ENCODE measurements at regions not wholly inside any gene's neighbourhood (a gene's known extent, or its start where the extent isn't known, plus 50 kb on each side); places are given as distances from the start of the nearest gene placed in this dataset.

- Histone ChIP-seq H4K20me1 (ENCODE audit: insufficient read depth, low read length, poor library complexity, severe bottlenecking) (no peaks in the 10 kb centered on the region), H3K4me2 (ENCODE audit: low read depth, low read length, poor library complexity, severe bottlenecking) (no peak overlapping the region), H3K27me3 (ENCODE audit: insufficient read depth, low read length, poor library complexity, severe bottlenecking) (no peaks in the 10 kb centered on the region), H3K4me1 (ENCODE audit: insufficient read depth, low read length, poor library complexity, severe bottlenecking) (no peaks in the 10 kb centered on the region), H3K9me3 (ENCODE audit: insufficient read depth, low read depth, low read length) (no peaks in the 10 kb centered on the region), H3K4me3 (ENCODE audit: low read length, poor library complexity, severe bottlenecking) (no peak overlapping the region), H3K9ac (ENCODE audit: low read depth, low read length, poor library complexity, severe bottlenecking) (no peak overlapping the region), H3K36me3 (ENCODE audit: insufficient read depth, low read length) (no peaks in the 10 kb centered on the region), H3F3A (ENCODE audit: low read depth) (no peaks in the 10 kb centered on the region), H3K79me2 (ENCODE audit: insufficient read depth, low read length) (no peaks in the 10 kb centered on the region), H2AFZ (ENCODE audit: low read length) (no peak overlapping the region), H3K9me2 (replicated peaks; ENCODE audit: low read depth, low read length) (no peaks in the 10 kb centered on the region)
- TF ChIP-seq, protein P1, sequence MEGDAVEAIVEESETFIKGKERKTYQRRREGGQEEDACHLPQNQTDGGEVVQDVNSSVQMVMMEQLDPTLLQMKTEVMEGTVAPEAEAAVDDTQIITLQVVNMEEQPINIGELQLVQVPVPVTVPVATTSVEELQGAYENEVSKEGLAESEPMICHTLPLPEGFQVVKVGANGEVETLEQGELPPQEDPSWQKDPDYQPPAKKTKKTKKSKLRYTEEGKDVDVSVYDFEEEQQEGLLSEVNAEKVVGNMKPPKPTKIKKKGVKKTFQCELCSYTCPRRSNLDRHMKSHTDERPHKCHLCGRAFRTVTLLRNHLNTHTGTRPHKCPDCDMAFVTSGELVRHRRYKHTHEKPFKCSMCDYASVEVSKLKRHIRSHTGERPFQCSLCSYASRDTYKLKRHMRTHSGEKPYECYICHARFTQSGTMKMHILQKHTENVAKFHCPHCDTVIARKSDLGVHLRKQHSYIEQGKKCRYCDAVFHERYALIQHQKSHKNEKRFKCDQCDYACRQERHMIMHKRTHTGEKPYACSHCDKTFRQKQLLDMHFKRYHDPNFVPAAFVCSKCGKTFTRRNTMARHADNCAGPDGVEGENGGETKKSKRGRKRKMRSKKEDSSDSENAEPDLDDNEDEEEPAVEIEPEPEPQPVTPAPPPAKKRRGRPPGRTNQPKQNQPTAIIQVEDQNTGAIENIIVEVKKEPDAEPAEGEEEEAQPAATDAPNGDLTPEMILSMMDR (conservative IDR thresholded peaks at IDR 0.05; ENCODE audit: low read length), result no peak
- TF ChIP-seq EZH2phosphoT487 (IDR thresholded peaks at IDR 0.05; ENCODE audit: borderline replicate concordance), result no peak
These were observed 150.1 kb upstream of the RFX3 start for GRCh38 chr9:3675946-3676345.

DNA sequence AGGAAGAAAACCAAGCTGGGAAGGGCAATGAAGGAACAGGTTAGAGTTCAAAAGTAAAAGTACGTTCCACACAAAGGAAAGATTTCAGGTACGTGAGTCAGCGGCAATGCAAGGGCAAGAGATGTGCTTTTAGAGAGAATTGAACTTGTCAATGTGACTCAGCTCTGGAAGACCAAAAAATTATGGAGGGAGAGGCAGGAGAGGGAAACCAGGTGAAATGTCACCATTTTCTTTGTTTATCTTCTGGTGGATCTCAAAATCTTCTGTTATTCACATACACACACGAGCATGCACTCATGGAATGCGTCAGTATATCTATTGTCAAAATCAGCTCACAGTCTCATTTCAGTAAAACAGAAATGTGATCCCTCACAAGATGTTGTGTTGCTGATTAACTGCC, 148.8 kb upstream of the RFX3 start:
- Histone ChIP-seq H4K20me1 (ENCODE audit: insufficient read depth, low read length, poor library complexity, severe bottlenecking) (no peaks in the 10 kb centered on the region), H3K27me3 (ENCODE audit: insufficient read depth, low read length, poor library complexity, severe bottlenecking) (no peaks in the 10 kb centered on the region), H3K4me3 (ENCODE audit: low read length, poor library complexity, severe bottlenecking) (no peak overlapping the region), H3F3A (ENCODE audit: low read depth) (no peaks in the 10 kb centered on the region), H3K79me2 (ENCODE audit: insufficient read depth, low read length) (no peaks in the 10 kb centered on the region), H3K9me3 (ENCODE audit: insufficient read depth, low read depth, low read length) (no peaks in the 10 kb centered on the region), H3K9me2 (replicated peaks; ENCODE audit: low read depth, low read length) (no peaks in the 10 kb centered on the region), H3K4me1 (ENCODE audit: insufficient read depth, low read length, poor library complexity, severe bottlenecking) (no peaks in the 10 kb centered on the region), H3K36me3 (ENCODE audit: insufficient read depth, low read length) (no peaks in the 10 kb centered on the region), H2AFZ (ENCODE audit: low read length) (no peak overlapping the region), H3K4me2 (ENCODE audit: low read depth, low read length, poor library complexity, severe bottlenecking) (no peak overlapping the region), H3K9ac (ENCODE audit: low read depth, low read length, poor library complexity, severe bottlenecking) (no peak overlapping the region)
- TF ChIP-seq EZH2phosphoT487 (IDR thresholded peaks at IDR 0.05; ENCODE audit: borderline replicate concordance), result no peak
- TF ChIP-seq, protein P1 (conservative IDR thresholded peaks at IDR 0.05; ENCODE audit: low read length), result no peak

DNA sequence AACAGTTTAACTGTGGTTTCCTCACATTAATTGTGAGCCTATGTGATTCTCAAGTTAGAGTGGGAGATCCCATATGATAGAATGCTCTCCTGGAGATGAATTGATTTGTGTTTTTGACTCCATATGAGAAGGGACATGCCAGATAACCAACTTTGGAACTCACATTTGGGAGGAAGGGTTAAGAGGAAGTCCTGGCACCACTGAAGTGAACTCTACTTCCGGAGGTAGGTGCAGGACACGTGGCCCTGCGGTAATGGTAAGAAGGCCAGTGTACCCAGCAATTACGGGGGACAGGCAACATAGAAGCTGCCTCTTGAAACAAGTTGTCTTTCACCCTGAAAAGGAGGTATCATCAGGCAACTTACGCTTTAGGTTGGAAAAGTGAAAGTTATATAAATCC, 146.6 kb upstream of the RFX3 start:
- Histone ChIP-seq H3K4me3 (ENCODE audit: low read length, poor library complexity, severe bottlenecking) (no peak overlapping the region), H3K9me3 (ENCODE audit: insufficient read depth, low read depth, low read length) (no peaks in the 10 kb centered on the region), H3K36me3 (ENCODE audit: insufficient read depth, low read length) (no peaks in the 10 kb centered on the region), H3K9me2 (replicated peaks; ENCODE audit: low read depth, low read length) (no peaks in the 10 kb centered on the region), H3F3A (ENCODE audit: low read depth) (no peaks in the 10 kb centered on the region), H3K4me2 (ENCODE audit: low read depth, low read length, poor library complexity, severe bottlenecking) (no peak overlapping the region), H3K4me1 (ENCODE audit: insufficient read depth, low read length, poor library complexity, severe bottlenecking) (no peaks in the 10 kb centered on the region), H3K27me3 (ENCODE audit: insufficient read depth, low read length, poor library complexity, severe bottlenecking) (no peaks in the 10 kb centered on the region), H3K79me2 (ENCODE audit: insufficient read depth, low read length) (no peaks in the 10 kb centered on the region), H3K9ac (ENCODE audit: low read depth, low read length, poor library complexity, severe bottlenecking) (no peak overlapping the region), H2AFZ (ENCODE audit: low read length) (no peak overlapping the region), H4K20me1 (ENCODE audit: insufficient read depth, low read length, poor library complexity, severe bottlenecking) (no peaks in the 10 kb centered on the region)
- TF ChIP-seq, protein P1 (conservative IDR thresholded peaks at IDR 0.05; ENCODE audit: low read length), result no peak
- TF ChIP-seq EZH2phosphoT487 (IDR thresholded peaks at IDR 0.05; ENCODE audit: borderline replicate concordance), result no peak

Measured in Loucy (cell line).